Uterus (tissue), 3 donors: ENCODE measurements at regions not wholly inside any gene's neighbourhood (a gene's known extent, or its start where the extent isn't known, plus 50 kb on each side); places are given as distances from the start of the nearest gene placed in this dataset.

Experiments used
- DNase-seq, 2 donors: peaks; one replicate each; pipeline ENCODE4 v3.0.0-alpha.2; 2019 to 2020
- H3K27ac ChIP-seq, 2 donors: fragments of 200-600 bp; sonication (generic); 1 replicate in 1 of 2; 2 replicates in 1 of 2; pipeline ENCODE4 v1.5.1; 2016 to 2018
- H3K27me3 ChIP-seq, 2 donors: fragments of 200-600 bp; sonication (generic); one replicate each; pipeline ENCODE4 v1.5.1; 2018 to 2019; ENCODE audit warnings: control low read depth in 1 of 2
- H3K36me3 ChIP-seq, 2 donors: fragments of 200-600 bp; sonication (generic); one replicate each; pipeline ENCODE4 v1.5.1; 2019; ENCODE audit warnings: control low read depth in 1 of 2
- H3K4me1 ChIP-seq, 2 donors: fragments of 200-600 bp; sonication (generic); one replicate each; pipeline ENCODE4 v1.5.1; 2018 to 2019; ENCODE audit warnings: control low read depth in 1 of 2
- H3K4me3 ChIP-seq, 2 donors: fragments of 200-600 bp; sonication (generic); 1 replicate in 1 of 2; 2 replicates in 1 of 2; pipeline ENCODE4 v1.5.1; 2018 to 2019; ENCODE audit warnings: mild to moderate bottlenecking in 1 of 2
- H3K9me3 ChIP-seq, 2 donors: fragments of 200-600 bp; sonication (generic); one replicate each; pipeline ENCODE4 v1.5.1; 2019; ENCODE audit warnings: control low read depth in 1 of 2
- CTCF ChIP-seq, 4 experiments: fragments of 200-600 bp in 2 of 4; fragments of 450-650 bp in 2 of 4; sonication (generic) in 2 of 4; IDR thresholded peaks; one replicate each; pipeline ENCODE4 v1.5.1; 2016 to 2019; ENCODE audit warnings: antibody characterized with exemption in 4 of 4, mild to moderate bottlenecking in 2 of 4, moderate library complexity in 1 of 4
- POLR2A ChIP-seq, 2 donors: fragments of 450-650 bp; IDR thresholded peaks; one replicate each; pipeline ENCODE4 v1.6.1; 2016; ENCODE audit warnings: antibody characterized with exemption in 2 of 2, mild to moderate bottlenecking in 1 of 2, moderate library complexity in 1 of 2
- intact Hi-C: fragments of 100-400 bp; cut with DNase I; formaldehyde crosslinking; loops from one replicate; pipeline ENCODE4 v1.15.1; 2023; ENCODE audit warnings: low total_unique reads
- donor health status: DM: yes; HTN: yes; CAD: no.

- DNase-seq, result no peak
- intact Hi-C loops, result no loop called here
- no peaks in the 10 kb centered on the region for H3K4me1 ChIP-seq
- no peaks in the 10 kb centered on the region for H3K9me3 ChIP-seq
- TF ChIP-seq POLR2A (IDR thresholded peaks at IDR 0.05) (no peak), CTCF (IDR thresholded peaks at IDR 0.05) (no peak)
- no peaks in the 10 kb centered on the region for H3K36me3 ChIP-seq
- H3K4me3 ChIP-seq, result no peak overlapping the region
- no peak overlapping the region for H3K27ac ChIP-seq
- H3K27me3 ChIP-seq, result no peaks in the 10 kb centered on the region
These were observed 319.1 kb downstream of the C4orf33 start for GRCh38 chr4:129415004-129415403.

- Histone ChIP-seq H3K27ac (no peak overlapping the region), H3K27me3 (no peaks in the 10 kb centered on the region), H3K4me3 (no peak overlapping the region), H3K36me3 (no peaks in the 10 kb centered on the region), H3K9me3 (no peaks in the 10 kb centered on the region), H3K4me1 (no peaks in the 10 kb centered on the region)
- intact Hi-C loops, result no loop called here
- DNase-seq, result no peak
- no peak for TF ChIP-seq CTCF (IDR thresholded peaks at IDR 0.05)
- no peak for TF ChIP-seq POLR2A (IDR thresholded peaks at IDR 0.05)
These were observed 324.7 kb downstream of the C4orf33 start for GRCh38 chr4:129420637-129421036.

- H3K4me3 ChIP-seq, result no peak overlapping the region
- no peak for DNase-seq
- no peaks in the 10 kb centered on the region for H3K36me3 ChIP-seq
- H3K27me3 ChIP-seq, result no peaks in the 10 kb centered on the region
- TF ChIP-seq POLR2A (IDR thresholded peaks at IDR 0.05) (no peak), CTCF (IDR thresholded peaks at IDR 0.05) (no peak)
- no peak overlapping the region for H3K27ac ChIP-seq
- no peaks in the 10 kb centered on the region for H3K4me1 ChIP-seq
- intact Hi-C loops, result no loop called here
- no peaks in the 10 kb centered on the region for H3K9me3 ChIP-seq
These were observed 326.3 kb downstream of the C4orf33 start for GRCh38 chr4:129422277-129422676.

GRCh38 chr4:129428454-129428853 lies 332.5 kb downstream of the C4orf33 start:
- no peak overlapping the region for H3K4me3 ChIP-seq
- no peaks in the 10 kb centered on the region for H3K27me3 ChIP-seq
- TF ChIP-seq POLR2A (IDR thresholded peaks at IDR 0.05) (no peak), CTCF (IDR thresholded peaks at IDR 0.05) (no peak)
- no peaks in the 10 kb centered on the region for H3K9me3 ChIP-seq
- no peak for DNase-seq
- intact Hi-C loops, result no loop called here
- H3K36me3 ChIP-seq, result no peaks in the 10 kb centered on the region
- no peaks in the 10 kb centered on the region for H3K4me1 ChIP-seq
- no peak overlapping the region for H3K27ac ChIP-seq

GRCh38 chr4:129429581-129430320 lies 333.8 kb downstream of the C4orf33 start:
- H3K9me3 ChIP-seq, result no peaks in the 10 kb centered on the region
- H3K27me3 ChIP-seq, result no peaks in the 10 kb centered on the region
- no peak overlapping the region for H3K4me3 ChIP-seq
- H3K4me1 ChIP-seq, result no peaks in the 10 kb centered on the region
- H3K36me3 ChIP-seq, result no peaks in the 10 kb centered on the region
- H3K27ac ChIP-seq, result no peak overlapping the region
- no peak for TF ChIP-seq POLR2A (IDR thresholded peaks at IDR 0.05)
- no peak for TF ChIP-seq CTCF (IDR thresholded peaks at IDR 0.05)
- DNase-seq, result no peak
- intact Hi-C loops, result no loop called here
